H9 (cell line): ENCODE measurements at regions not wholly inside any gene's neighbourhood (a gene's known extent, or its start where the extent isn't known, plus 50 kb on each side); places are given as distances from the start of the nearest gene placed in this dataset.

ENCODE experiments used
- DNase-seq: peaks from one replicate; pipeline ENCODE4 v3.0.0-alpha.2; 2017
- H2AFZ ChIP-seq: one replicate; pipeline ENCODE4 v1.6.1; 2013; ENCODE audit warnings: mild to moderate bottlenecking, low read length, control low read depth, moderate library complexity
- H2AK5ac ChIP-seq: 2 replicates; pipeline ENCODE4 v1.6.1; 2013; ENCODE audit warnings: low read length, control low read depth, mixed read lengths; ENCODE audit not compliant: insufficient read length
- H2BK120ac ChIP-seq: one replicate; pipeline ENCODE4 v1.6.1; 2013; ENCODE audit warnings: low read depth, mild to moderate bottlenecking, low read length, control low read depth, inconsistent platforms; ENCODE audit not compliant: poor library complexity, severe bottlenecking
- H2BK12ac ChIP-seq: 2 replicates; pipeline ENCODE4 v1.6.1; 2013; ENCODE audit warnings: low read length, control low read depth, mixed read lengths, low read depth; ENCODE audit not compliant: insufficient read length
- H2BK15ac ChIP-seq: 2 replicates; pipeline ENCODE4 v1.6.1; 2013; ENCODE audit warnings: low read depth, low read length, control low read depth
- H2BK20ac ChIP-seq: one replicate; pipeline ENCODE4 v1.6.1; 2013; ENCODE audit warnings: low read depth, mild to moderate bottlenecking, low read length, control low read depth, inconsistent platforms; ENCODE audit not compliant: poor library complexity, severe bottlenecking
- H2BK5ac ChIP-seq: 2 replicates; pipeline ENCODE4 v1.6.1; 2013; ENCODE audit warnings: low read length, control low read depth, mixed read lengths; ENCODE audit not compliant: insufficient read length
- H3K14ac ChIP-seq: 2 replicates; pipeline ENCODE4 v1.6.1; 2013; ENCODE audit warnings: low read length, control low read depth; ENCODE audit not compliant: insufficient read depth
- H3K18ac ChIP-seq: 2 replicates; pipeline ENCODE4 v1.6.1; 2013; ENCODE audit warnings: low read depth, mild to moderate bottlenecking, mixed read lengths, low read length, control low read depth; ENCODE audit not compliant: insufficient read length
- H3K23ac ChIP-seq: 2 replicates; pipeline ENCODE4 v1.6.1; 2013; ENCODE audit warnings: low read length, control low read depth, mixed read lengths, low read depth; ENCODE audit not compliant: insufficient read length
- H3K23me2 ChIP-seq: 2 replicates; pipeline ENCODE4 v1.6.1; 2013; ENCODE audit warnings: low read depth, mild to moderate bottlenecking, mixed read lengths, low read length, control low read depth; ENCODE audit not compliant: insufficient read length, poor library complexity, severe bottlenecking
- H3K27ac ChIP-seq: 2 replicates; pipeline ENCODE4 v1.5.1; 2013; ENCODE audit warnings: low read length, control low read depth, mixed read lengths, low read depth; ENCODE audit not compliant: insufficient read length
- H3K27me3 ChIP-seq: 2 replicates; pipeline ENCODE4 v1.6.1; 2013; ENCODE audit warnings: low read length, control low read depth, inconsistent platforms; ENCODE audit not compliant: insufficient read depth
- H3K4ac ChIP-seq: 2 replicates; pipeline ENCODE4 v1.6.1; 2013; ENCODE audit warnings: low read depth, mild to moderate bottlenecking, control low read depth, inconsistent platforms, low read length, moderate library complexity
- H3K4me1 ChIP-seq: 2 replicates; pipeline ENCODE4 v1.6.1; 2013; ENCODE audit warnings: low read length, control low read depth, inconsistent platforms; ENCODE audit not compliant: insufficient read depth
- H3K4me2 ChIP-seq: 2 replicates; pipeline ENCODE4 v1.6.1; 2013; ENCODE audit warnings: low read length, control low read depth, mixed read lengths; ENCODE audit not compliant: insufficient read length, insufficient read depth
- H3K56ac ChIP-seq: 2 replicates; pipeline ENCODE4 v1.6.1; 2013; ENCODE audit warnings: low read depth, mild to moderate bottlenecking, mixed read lengths, low read length, control low read depth; ENCODE audit not compliant: insufficient read length
- H3K79me1 ChIP-seq: 2 replicates; pipeline ENCODE4 v1.6.1; 2013; ENCODE audit warnings: low read depth, mild to moderate bottlenecking, moderate library complexity, low read length, control low read depth, inconsistent platforms; ENCODE audit not compliant: insufficient read depth, poor library complexity, severe bottlenecking
- H3K79me2 ChIP-seq: 2 replicates; pipeline ENCODE4 v1.6.1; 2013; ENCODE audit warnings: low read length, control low read depth, inconsistent platforms; ENCODE audit not compliant: insufficient read depth
- H3K9ac ChIP-seq: 2 replicates; pipeline ENCODE4 v1.6.1; 2013; ENCODE audit warnings: low read length, control low read depth, mixed read lengths; ENCODE audit not compliant: insufficient read length; ENCODE audit errors: extremely low read depth
- H3K9me3 ChIP-seq: one replicate; pipeline ENCODE4 v1.6.1; 2013; ENCODE audit warnings: low read depth, low read length, inconsistent platforms; ENCODE audit not compliant: control insufficient read depth
- H3T11ph ChIP-seq: one replicate; pipeline ENCODE4 v1.6.1; 2013; ENCODE audit warnings: mild to moderate bottlenecking, low read length, control low read depth, inconsistent platforms
- H4K20me1 ChIP-seq: one replicate; pipeline ENCODE4 v1.6.1; 2013; ENCODE audit not compliant: control insufficient read depth, insufficient read length, insufficient read depth
- H4K5ac ChIP-seq: 2 replicates; pipeline ENCODE4 v1.6.1; 2013; ENCODE audit warnings: low read depth, mild to moderate bottlenecking, mixed read lengths, low read length, control low read depth; ENCODE audit not compliant: insufficient read length
- H4K8ac ChIP-seq: replicated peaks from 2 replicates; pipeline ENCODE4 v1.6.1; 2013; ENCODE audit warnings: low read length, control low read depth, mixed read lengths, low read depth; ENCODE audit not compliant: insufficient read length
- H4K91ac ChIP-seq: 2 replicates; pipeline ENCODE4 v1.6.1; 2013; ENCODE audit warnings: low read depth, mild to moderate bottlenecking, moderate library complexity, mixed read lengths, low read length, control low read depth; ENCODE audit not compliant: insufficient read length
- H3K27ac Mint-ChIP-seq, 3 experiments: 2 replicates in 2 of 3; 3 replicates in 1 of 3; pipeline ENCODE4 v1.8.0; 2020 to 2021; ENCODE audit warnings: mixed read lengths in 3 of 3, mild to moderate bottlenecking in 1 of 3, moderate library complexity in 1 of 3
- H3K27me3 Mint-ChIP-seq: 2 replicates; pipeline ENCODE4 v1.8.0; 2021; ENCODE audit warnings: low read depth, mild to moderate bottlenecking, moderate library complexity, mixed read lengths
- H3K36me3 Mint-ChIP-seq, 3 experiments: 2 replicates in 2 of 3; 3 replicates in 1 of 3; pipeline ENCODE4 v1.8.0; 2020 to 2021; ENCODE audit warnings: low read depth in 3 of 3, mixed read lengths in 3 of 3; ENCODE audit not compliant: insufficient read depth in 1 of 3
- H3K4me1 Mint-ChIP-seq, 2 experiments: 2 replicates each; pipeline ENCODE4 v1.8.0; 2020; ENCODE audit warnings: mixed read lengths in 2 of 2
- H3K4me3 Mint-ChIP-seq, 2 experiments: 2 replicates in 1 of 2; 3 replicates in 1 of 2; pipeline ENCODE4 v1.8.0; 2020 to 2021; ENCODE audit warnings: mild to moderate bottlenecking in 2 of 2, mixed read lengths in 2 of 2, moderate library complexity in 1 of 2
- H3K9me3 Mint-ChIP-seq, 2 experiments: 2 replicates in 1 of 2; 3 replicates in 1 of 2; pipeline ENCODE4 v1.8.0; 2020; ENCODE audit warnings: mild to moderate bottlenecking in 2 of 2, mixed read lengths in 2 of 2, moderate library complexity in 1 of 2
- CTCF ChIP-seq: fragments of 200-600 bp; sonication (generic); conservative IDR thresholded peaks from 3 replicates; pipeline ENCODE4 v1.8.0; 2021; ENCODE audit warnings: antibody characterized with exemption, mild to moderate bottlenecking
- WGBS: extraction: QIAGEN DNeasy Blood & Tissue Kit; methylation state at CpG from one replicate; pipeline ENCODE4 v1.1.7; 2013; ENCODE audit warnings: missing lambda C conversion rate, low lambda C conversion rate, mixed read lengths; ENCODE audit not compliant: insufficient read length; ENCODE audit errors: extremely low coverage; 5-methylcytosine and 5-hydroxymethylcytosine counted together

DNA sequence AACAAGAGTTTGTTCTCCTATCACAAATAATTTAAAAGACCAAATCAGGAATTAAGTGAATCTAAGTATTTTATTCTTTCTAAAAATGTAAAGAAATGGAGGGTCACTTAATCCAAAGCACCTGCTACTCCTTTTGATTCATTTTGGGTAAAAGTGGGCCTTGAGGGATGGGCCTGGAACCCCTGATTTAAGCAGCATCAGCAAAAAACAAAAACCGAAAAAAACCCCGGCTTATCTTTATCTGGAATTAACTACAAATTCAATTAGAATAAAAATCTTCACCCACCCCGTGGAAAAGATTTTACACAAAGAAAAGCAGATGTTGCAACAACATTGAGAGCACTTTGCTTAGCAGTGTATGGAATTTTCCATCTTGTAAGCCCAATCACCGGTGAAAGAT is 1018.2 kb downstream of the MCTP2 start:
- H2AFZ ChIP-seq, result no peak overlapping the region
- no peak overlapping the region for H3K56ac ChIP-seq
- H3K18ac ChIP-seq, result no peak overlapping the region

More for the DNA sequence above, 1018.2 kb downstream of the MCTP2 start:
- no peak for DNase-seq
- no peak overlapping the region for H3K4me3 Mint-ChIP-seq
- H3K36me3 Mint-ChIP-seq, result no peaks in the 10 kb centered on the region; a peak in 1 of 7 replicates
- Histone ChIP-seq H4K5ac (no peak overlapping the region), H2BK20ac (no peak overlapping the region), H3K23ac (no peak overlapping the region), H2BK5ac (no peak overlapping the region), H4K20me1 (no peaks in the 10 kb centered on the region), H3K79me2 (no peaks in the 10 kb centered on the region), H2BK15ac (no peak overlapping the region), H3K4ac (no peak overlapping the region), H2AK5ac (no peak overlapping the region), H2BK120ac (no peak overlapping the region), H4K8ac (no peak overlapping the region), H3K27me3 (no peaks in the 10 kb centered on the region), H3K23me2 (no peaks in the 10 kb centered on the region), H3T11ph (no peak overlapping the region), H3K79me1 (no peaks in the 10 kb centered on the region), H4K91ac (no peak overlapping the region), H3K9ac (no peak overlapping the region), H3K14ac (no peak overlapping the region), H2BK12ac (no peak overlapping the region), H3K4me1 (no peaks in the 10 kb centered on the region), H3K27ac (no peak overlapping the region), H3K9me3 (no peaks in the 10 kb centered on the region), H3K4me2 (no peak overlapping the region)
- no peak for TF ChIP-seq CTCF
- peaks cover 0 to 3% of the 10 kb centered on the region in 2 experiments; a peak in 3 of 5 replicates for H3K9me3 Mint-ChIP-seq
- H3K4me1 Mint-ChIP-seq, result no peaks in the 10 kb centered on the region
- WGBS, result no CpG with 5 or more reads among the region's 4 CpGs
- H3K27me3 Mint-ChIP-seq, result no peaks in the 10 kb centered on the region
- peak overlapping the region in 1 of 3 experiments; percentile 32; a peak in 1 of 7 replicates for H3K27ac Mint-ChIP-seq
